ENCODE measurements at regions not wholly inside any gene's neighbourhood (a gene's known extent, or its start where the extent isn't known, plus 50 kb on each side); places are given as distances from the start of the nearest gene placed in this dataset.
"Not testable (repeated sequence)": the region's sequence is repeated elsewhere in the genome, so short reads cannot be mapped to it uniquely, and the experiment has no call there.

GRCh38 chr4:64095398-64095797, 313.9 kb downstream of the TECRL start:
- no peaks in the 10 kb centered on the region for H3K36me3 ChIP-seq (ENCODE audit: low read depth)
- no peaks in the 10 kb centered on the region for H3K4me1 ChIP-seq (ENCODE audit: low read depth)
- no peak for DNase-seq
- peaks cover 7% of the 10 kb centered on the region for H3K9me3 ChIP-seq
- no peak for TF ChIP-seq CTCF (IDR thresholded peaks at IDR 0.05)
- ATAC-seq, result no peak
- intact Hi-C loops (cut with DNase I, micrococcal nuclease), result no loop called here
- H3K4me3 ChIP-seq, result no peak overlapping the region

DNA sequence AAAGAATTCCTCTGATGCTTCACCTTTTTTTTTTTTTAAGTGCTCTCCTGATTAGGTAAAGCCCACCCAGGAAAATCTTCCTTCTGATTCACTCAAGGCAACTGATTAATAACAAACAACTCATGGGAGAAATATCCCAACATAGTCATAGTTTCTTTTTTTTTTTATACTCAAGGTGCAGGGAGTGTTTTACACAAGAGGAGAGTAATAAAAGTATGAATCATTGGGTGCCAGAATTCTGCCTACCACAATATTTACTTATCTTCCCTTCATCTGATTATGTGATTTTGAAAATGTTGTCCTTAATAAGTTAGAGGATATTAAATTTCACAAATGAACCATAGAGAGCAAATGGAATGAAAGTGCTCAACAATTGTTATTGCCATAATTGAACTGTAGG, 329.9 kb downstream of the TECRL start:
- no peak for TF ChIP-seq CTCF (IDR thresholded peaks at IDR 0.05)
- Histone ChIP-seq H3K4me1 (ENCODE audit: low read depth) (no peaks in the 10 kb centered on the region), H3K36me3 (ENCODE audit: low read depth) (no peaks in the 10 kb centered on the region), H3K4me3 (no peak overlapping the region), H3K9me3 (peaks cover 8% of the 10 kb centered on the region)
- intact Hi-C loops (cut with DNase I, micrococcal nuclease), result no loop called here
- DNase-seq (no peak), ATAC-seq (no peak)

DNA sequence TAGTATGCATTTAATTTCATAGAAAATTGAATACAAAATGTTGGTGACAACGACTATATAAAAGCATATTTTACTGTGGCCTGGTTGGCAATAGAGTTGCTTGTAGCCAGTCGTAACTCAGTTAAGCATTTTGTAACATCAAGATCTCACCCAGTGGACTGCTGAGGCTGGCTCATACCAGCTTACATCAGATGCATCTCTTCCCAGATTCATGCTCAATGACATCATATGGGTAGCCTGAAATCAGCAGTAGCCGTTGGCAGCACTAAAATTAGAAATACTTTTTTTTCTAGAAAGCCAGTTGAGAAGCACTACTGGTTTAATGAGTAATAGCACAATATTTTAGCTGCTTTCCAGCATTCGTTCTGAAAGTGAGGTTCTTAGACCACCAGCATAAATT, 341.2 kb downstream of the TECRL start:
- TF ChIP-seq CTCF (IDR thresholded peaks at IDR 0.05), result no peak
- ATAC-seq (no peak), DNase-seq (no peak)
- no peaks in the 10 kb centered on the region for H3K4me1 ChIP-seq (ENCODE audit: low read depth)
- intact Hi-C loops (cut with DNase I, micrococcal nuclease), result no loop called here
- H3K36me3 ChIP-seq (ENCODE audit: low read depth), result no peaks in the 10 kb centered on the region
- H3K4me3 ChIP-seq, result no peak overlapping the region
- peaks cover 22% of the 10 kb centered on the region for H3K9me3 ChIP-seq

- H3K9me3 ChIP-seq, result peaks cover 17% of the 10 kb centered on the region
- no peaks in the 10 kb centered on the region for H3K4me1 ChIP-seq (ENCODE audit: low read depth)
- no peak overlapping the region for H3K4me3 ChIP-seq
- TF ChIP-seq CTCF (IDR thresholded peaks at IDR 0.05), result no peak
- ATAC-seq (no peak), DNase-seq (no peak)
- intact Hi-C loops (cut with DNase I, micrococcal nuclease), result no loop called here
- H3K36me3 ChIP-seq (ENCODE audit: low read depth), result no peaks in the 10 kb centered on the region
Observed at GRCh38 chr4:64062991-64063390, 346.3 kb downstream of the TECRL start.

GRCh38 chr4:64037033-64037432, 372.2 kb downstream of the TECRL start:
- H3K36me3 ChIP-seq (ENCODE audit: low read depth); ATAC-seq; H3K4me1 ChIP-seq (ENCODE audit: low read depth); DNase-seq; intact Hi-C loops (cut with DNase I, micrococcal nuclease); H3K4me3 ChIP-seq: not testable (repeated sequence)
- H3K9me3 ChIP-seq, result peaks cover 31% of the 10 kb centered on the region

DNA sequence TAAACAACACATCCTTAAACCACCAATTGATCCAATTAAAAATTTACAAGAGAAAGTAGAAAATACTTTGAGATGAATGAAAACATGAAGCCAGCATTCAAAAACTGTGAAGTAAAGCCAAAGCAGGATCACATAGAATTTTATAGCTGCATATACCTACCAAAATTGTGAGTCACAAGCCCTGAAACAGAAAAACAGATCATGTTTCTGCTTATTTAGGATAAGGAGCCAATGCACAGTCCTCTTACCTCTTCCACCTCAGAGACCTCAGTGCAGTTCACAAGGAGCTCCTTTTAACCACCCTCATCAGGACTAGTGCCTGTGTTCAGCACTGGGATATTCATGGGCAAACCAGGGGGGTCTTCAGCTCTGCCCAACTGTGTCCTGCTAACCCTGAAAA, 386.7 kb downstream of the TECRL start:
- H3K4me1 ChIP-seq (ENCODE audit: low read depth), result no peaks in the 10 kb centered on the region
- DNase-seq (no peak), ATAC-seq (no peak)
- TF ChIP-seq CTCF (IDR thresholded peaks at IDR 0.05), result no peak
- no peak overlapping the region for H3K4me3 ChIP-seq
- H3K9me3 ChIP-seq, result peaks cover 36% of the 10 kb centered on the region
- no peaks in the 10 kb centered on the region for H3K36me3 ChIP-seq (ENCODE audit: low read depth)
- intact Hi-C loops (cut with DNase I, micrococcal nuclease), result no loop called here
